Karpas-422 (cell line): ENCODE measurements at regions not wholly inside any gene's neighbourhood (a gene's known extent, or its start where the extent isn't known, plus 50 kb on each side); places are given as distances from the start of the nearest gene placed in this dataset.

Experiments
- DNase-seq: peaks from one replicate; pipeline ENCODE4 v3.0.0-alpha.2; 2015
- H2AFZ ChIP-seq: fragments of 200-600 bp; sonication (generic); 2 replicates; pipeline ENCODE4 v1.6.1; 2014; ENCODE audit warnings: antibody characterized with exemption, low read length, mixed read lengths
- H3K27ac ChIP-seq: fragments of 200-600 bp; sonication (generic); 2 replicates; pipeline ENCODE4 v1.5.1; 2014; ENCODE audit warnings: mild to moderate bottlenecking, low read length, moderate library complexity
- H3K27me3 ChIP-seq: fragments of 200-600 bp; sonication (generic); 2 replicates; pipeline ENCODE4 v1.6.1; 2014; ENCODE audit warnings: low read length, mixed read lengths
- H3K36me3 ChIP-seq: fragments of 200-600 bp; sonication (generic); 2 replicates; pipeline ENCODE4 v1.6.1; 2014; ENCODE audit warnings: low read length, mixed read lengths; ENCODE audit not compliant: insufficient read depth
- H3K4me1 ChIP-seq: fragments of 200-600 bp; sonication (generic); 2 replicates; pipeline ENCODE4 v1.6.1; 2014; ENCODE audit warnings: mild to moderate bottlenecking, low read length, mixed read lengths
- H3K4me2 ChIP-seq: fragments of 200-600 bp; sonication (generic); 2 replicates; pipeline ENCODE4 v1.6.1; 2014; ENCODE audit warnings: low read length, low read depth, mild to moderate bottlenecking; ENCODE audit not compliant: poor library complexity, severe bottlenecking
- H3K4me3 ChIP-seq: fragments of 200-600 bp; sonication (generic); 2 replicates; pipeline ENCODE4 v1.5.1; 2014; ENCODE audit warnings: mild to moderate bottlenecking, antibody characterized with exemption, low read length, mixed read lengths
- H3K79me2 ChIP-seq: fragments of 200-600 bp; sonication (generic); 2 replicates; pipeline ENCODE4 v1.6.1; 2014; ENCODE audit warnings: mild to moderate bottlenecking, low read length, mixed read lengths
- H3K9ac ChIP-seq: fragments of 200-600 bp; sonication (generic); 2 replicates; pipeline ENCODE4 v1.6.0; 2014; ENCODE audit warnings: low read length
- H3K9me2 ChIP-seq: fragments of 200-600 bp; sonication (generic), shearing (Covaris generic); replicated peaks from 2 replicates; pipeline ENCODE4 v1.6.0; 2014; ENCODE audit warnings: mild to moderate bottlenecking, low read length, moderate library complexity; ENCODE audit not compliant: insufficient read depth
- H3K9me3 ChIP-seq: fragments of 300-700, 200-600 bp; sonication (generic); 2 replicates; pipeline ENCODE4 v1.6.1; 2014; ENCODE audit warnings: low read length, mixed read lengths
- H4K20me1 ChIP-seq: fragments of 200-600 bp; sonication (generic); 2 replicates; pipeline ENCODE4 v1.6.1; 2014; ENCODE audit warnings: mild to moderate bottlenecking, antibody characterized with exemption, low read length, low read depth; ENCODE audit not compliant: insufficient read depth

- H3K9me2 ChIP-seq: no peaks in the 10 kb centered on the region
- no peaks in the 10 kb centered on the region for H3K36me3 ChIP-seq
- no peak overlapping the region for H3K9ac ChIP-seq
- H4K20me1 ChIP-seq: no peaks in the 10 kb centered on the region
- peaks cover 5% of the 10 kb centered on the region for H3K4me1 ChIP-seq
- no peak overlapping the region for H3K4me2 ChIP-seq
- H3K4me3 ChIP-seq: no peak overlapping the region
- no peak overlapping the region for H2AFZ ChIP-seq
- H3K9me3 ChIP-seq: no peaks in the 10 kb centered on the region
- DNase-seq: no peak
- no peaks in the 10 kb centered on the region for H3K79me2 ChIP-seq
- H3K27ac ChIP-seq: no peak overlapping the region
- no peaks in the 10 kb centered on the region for H3K27me3 ChIP-seq
These were observed 430.0 kb upstream of the DPH6 start for GRCh38 chr15:35975941-35976340.

GRCh38 chr15:35979608-35980007 lies 433.6 kb upstream of the DPH6 start:
- no peaks in the 10 kb centered on the region for H3K79me2 ChIP-seq
- no peak overlapping the region for H3K4me2 ChIP-seq
- H4K20me1 ChIP-seq: no peaks in the 10 kb centered on the region
- no peaks in the 10 kb centered on the region for H3K9me3 ChIP-seq
- H3K9ac ChIP-seq: no peak overlapping the region
- H3K4me3 ChIP-seq: no peak overlapping the region
- H3K4me1 ChIP-seq: peaks cover 5% of the 10 kb centered on the region
- no peak for DNase-seq
- no peaks in the 10 kb centered on the region for H3K9me2 ChIP-seq
- no peaks in the 10 kb centered on the region for H3K27me3 ChIP-seq
- H3K36me3 ChIP-seq: no peaks in the 10 kb centered on the region
- H2AFZ ChIP-seq: no peak overlapping the region
- H3K27ac ChIP-seq: no peak overlapping the region

GRCh38 chr15:35980719-35981118 lies 434.8 kb upstream of the DPH6 start:
- Histone ChIP-seq H3K4me1 (peaks cover 5% of the 10 kb centered on the region), H3K9me2 (no peaks in the 10 kb centered on the region), H3K27me3 (no peaks in the 10 kb centered on the region), H4K20me1 (no peaks in the 10 kb centered on the region), H3K36me3 (no peaks in the 10 kb centered on the region), H3K9me3 (no peaks in the 10 kb centered on the region), H3K4me2 (no peak overlapping the region), H3K79me2 (no peaks in the 10 kb centered on the region), H3K27ac (no peak overlapping the region), H3K9ac (no peak overlapping the region), H3K4me3 (no peak overlapping the region), H2AFZ (no peak overlapping the region)
- DNase-seq: no peak

- Histone ChIP-seq H3K4me1 (no peaks in the 10 kb centered on the region), H3K4me3 (no peak overlapping the region), H3K9ac (no peak overlapping the region), H3K27me3 (no peaks in the 10 kb centered on the region), H3K27ac (no peak overlapping the region), H4K20me1 (no peaks in the 10 kb centered on the region), H3K36me3 (no peaks in the 10 kb centered on the region), H3K9me3 (no peaks in the 10 kb centered on the region), H3K4me2 (no peak overlapping the region), H3K79me2 (no peaks in the 10 kb centered on the region), H2AFZ (no peak overlapping the region), H3K9me2 (no peaks in the 10 kb centered on the region)
- DNase-seq: no peak
These were observed 440.3 kb upstream of the DPH6 start for GRCh38 chr15:35986191-35986721.

GRCh38 chr15:35987056-35987455 lies 441.1 kb upstream of the DPH6 start:
- Histone ChIP-seq H3K9me2 (no peaks in the 10 kb centered on the region), H3K4me3 (no peak overlapping the region), H2AFZ (no peak overlapping the region)

GRCh38 chr15:35991386-35991785 lies 445.4 kb upstream of the DPH6 start:
- Histone ChIP-seq H3K27me3 (no peaks in the 10 kb centered on the region), H3K79me2 (no peaks in the 10 kb centered on the region), H3K4me2 (no peak overlapping the region), H3K9ac (no peak overlapping the region), H2AFZ (no peak overlapping the region), H3K9me2 (no peaks in the 10 kb centered on the region), H3K27ac (no peak overlapping the region), H3K9me3 (no peaks in the 10 kb centered on the region), H3K36me3 (no peaks in the 10 kb centered on the region), H3K4me1 (no peaks in the 10 kb centered on the region), H4K20me1 (no peaks in the 10 kb centered on the region), H3K4me3 (no peak overlapping the region)
- DNase-seq: no peak

More at GRCh38 chr15:35987056-35987455, 441.1 kb upstream of the DPH6 start:
- Histone ChIP-seq H3K27ac (no peak overlapping the region), H3K36me3 (no peaks in the 10 kb centered on the region), H3K79me2 (no peaks in the 10 kb centered on the region), H3K9ac (no peak overlapping the region), H3K4me1 (no peaks in the 10 kb centered on the region), H3K4me2 (no peak overlapping the region), H3K27me3 (no peaks in the 10 kb centered on the region), H3K9me3 (no peaks in the 10 kb centered on the region), H4K20me1 (no peaks in the 10 kb centered on the region)
- DNase-seq: no peak

GRCh38 chr15:35992791-35993190 lies 446.8 kb upstream of the DPH6 start:
- no peak for DNase-seq
- H3K9me3 ChIP-seq: no peaks in the 10 kb centered on the region
- no peaks in the 10 kb centered on the region for H3K4me1 ChIP-seq
- no peak overlapping the region for H3K9ac ChIP-seq
- H3K9me2 ChIP-seq: no peaks in the 10 kb centered on the region
- H3K27ac ChIP-seq: no peak overlapping the region
- no peak overlapping the region for H3K4me3 ChIP-seq
- no peak overlapping the region for H2AFZ ChIP-seq
- no peak overlapping the region for H3K4me2 ChIP-seq
- no peaks in the 10 kb centered on the region for H3K36me3 ChIP-seq
- H4K20me1 ChIP-seq: no peaks in the 10 kb centered on the region
- no peaks in the 10 kb centered on the region for H3K27me3 ChIP-seq
- H3K79me2 ChIP-seq: no peaks in the 10 kb centered on the region

GRCh38 chr15:35993196-35993595 lies 447.2 kb upstream of the DPH6 start:
- Histone ChIP-seq H3K4me3 (no peak overlapping the region), H3K27me3 (no peaks in the 10 kb centered on the region), H3K36me3 (no peaks in the 10 kb centered on the region), H3K79me2 (no peaks in the 10 kb centered on the region), H3K4me2 (no peak overlapping the region), H3K27ac (no peak overlapping the region), H3K9me2 (no peaks in the 10 kb centered on the region), H3K9me3 (no peaks in the 10 kb centered on the region), H2AFZ (no peak overlapping the region), H4K20me1 (no peaks in the 10 kb centered on the region), H3K4me1 (no peaks in the 10 kb centered on the region), H3K9ac (no peak overlapping the region)
- DNase-seq: no peak

- Histone ChIP-seq H3K9me3 (no peaks in the 10 kb centered on the region), H3K36me3 (no peaks in the 10 kb centered on the region), H2AFZ (no peak overlapping the region), H4K20me1 (no peaks in the 10 kb centered on the region), H3K9me2 (no peaks in the 10 kb centered on the region), H3K79me2 (no peaks in the 10 kb centered on the region), H3K4me1 (no peaks in the 10 kb centered on the region), H3K27ac (no peak overlapping the region), H3K9ac (no peak overlapping the region), H3K27me3 (no peaks in the 10 kb centered on the region), H3K4me3 (no peak overlapping the region), H3K4me2 (no peak overlapping the region)
- DNase-seq: no peak
These were observed 448.9 kb upstream of the DPH6 start for GRCh38 chr15:35994876-35995275.
